PC-3 (cell line): ENCODE measurements at regions not wholly inside any gene's neighbourhood (a gene's known extent, or its start where the extent isn't known, plus 50 kb on each side); places are given as distances from the start of the nearest gene placed in this dataset.

ENCODE experiments used
- EZH2phosphoT487 ChIP-seq: fragments of 300-600 bp; sonication (generic); IDR thresholded peaks from 2 replicates; pipeline ENCODE4 v1.6.1; 2018; ENCODE audit warnings: mild to moderate bottlenecking, antibody characterized with exemption, low read length, borderline replicate concordance
- TF ChIP-seq, protein P1 (sequence below): fragments of 300-600 bp; sonication (generic); conservative IDR thresholded peaks from 2 replicates; pipeline ENCODE4 v1.5.1; 2017; ENCODE audit warnings: antibody characterized with exemption, low read depth, mild to moderate bottlenecking, low read length

DNA sequence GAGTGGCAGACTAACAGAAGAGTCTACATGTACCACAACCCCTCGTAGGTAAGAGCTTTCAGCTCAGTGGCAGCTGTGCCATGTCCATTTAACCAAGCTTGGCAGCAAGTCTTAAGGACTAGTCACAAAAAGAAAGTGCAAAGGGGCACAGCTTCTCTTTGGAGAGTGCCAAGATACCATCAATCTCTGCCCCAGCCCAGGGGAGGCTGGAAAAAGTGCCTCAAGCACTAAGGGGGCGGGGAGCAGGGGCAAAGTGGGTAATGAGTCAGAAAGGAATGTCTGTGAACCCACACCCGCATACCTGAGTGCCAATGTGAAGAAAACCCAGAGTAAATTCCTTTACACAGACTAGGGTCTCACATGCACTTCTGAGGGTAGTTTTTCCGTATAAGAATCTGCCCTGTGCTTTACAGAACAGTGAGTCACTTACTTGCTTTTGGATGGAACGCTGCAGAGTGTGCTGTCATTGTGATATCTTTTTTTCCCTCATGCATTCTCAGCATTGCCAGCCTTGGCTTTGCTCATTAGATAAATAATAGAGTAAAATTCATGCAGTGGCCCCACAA is 219.8 kb downstream of the ZNF674 start:
- TF ChIP-seq, protein P1, sequence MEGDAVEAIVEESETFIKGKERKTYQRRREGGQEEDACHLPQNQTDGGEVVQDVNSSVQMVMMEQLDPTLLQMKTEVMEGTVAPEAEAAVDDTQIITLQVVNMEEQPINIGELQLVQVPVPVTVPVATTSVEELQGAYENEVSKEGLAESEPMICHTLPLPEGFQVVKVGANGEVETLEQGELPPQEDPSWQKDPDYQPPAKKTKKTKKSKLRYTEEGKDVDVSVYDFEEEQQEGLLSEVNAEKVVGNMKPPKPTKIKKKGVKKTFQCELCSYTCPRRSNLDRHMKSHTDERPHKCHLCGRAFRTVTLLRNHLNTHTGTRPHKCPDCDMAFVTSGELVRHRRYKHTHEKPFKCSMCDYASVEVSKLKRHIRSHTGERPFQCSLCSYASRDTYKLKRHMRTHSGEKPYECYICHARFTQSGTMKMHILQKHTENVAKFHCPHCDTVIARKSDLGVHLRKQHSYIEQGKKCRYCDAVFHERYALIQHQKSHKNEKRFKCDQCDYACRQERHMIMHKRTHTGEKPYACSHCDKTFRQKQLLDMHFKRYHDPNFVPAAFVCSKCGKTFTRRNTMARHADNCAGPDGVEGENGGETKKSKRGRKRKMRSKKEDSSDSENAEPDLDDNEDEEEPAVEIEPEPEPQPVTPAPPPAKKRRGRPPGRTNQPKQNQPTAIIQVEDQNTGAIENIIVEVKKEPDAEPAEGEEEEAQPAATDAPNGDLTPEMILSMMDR: no peak
- no peak for TF ChIP-seq EZH2phosphoT487
